ENCODE measurements at regions not wholly inside any gene's neighbourhood (a gene's known extent, or its start where the extent isn't known, plus 50 kb on each side); places are given as distances from the start of the nearest gene placed in this dataset.
"Not testable (repeated sequence)": the region's sequence is repeated elsewhere in the genome, so short reads cannot be mapped to it uniquely, and the experiment has no call there.

DNA sequence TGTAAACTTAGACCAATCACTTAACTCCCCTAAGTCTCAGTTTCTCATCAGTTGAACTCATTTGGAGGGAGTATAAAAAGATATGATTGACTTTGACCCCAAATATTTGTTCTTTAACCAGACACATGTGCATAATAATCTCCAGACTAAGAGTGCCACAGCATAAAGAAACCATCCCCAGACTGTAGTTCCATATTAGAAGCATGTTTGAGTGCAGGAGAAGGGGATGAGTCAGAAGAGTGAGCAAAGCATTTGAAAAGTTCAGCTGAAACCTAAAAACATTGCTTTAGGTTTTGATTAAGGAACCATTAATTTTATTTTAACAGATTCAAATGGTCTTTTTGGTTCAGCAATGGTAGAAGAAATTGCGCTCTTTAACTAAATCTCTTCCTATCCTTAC, 654.8 kb downstream of the UTRN start:
- DNase-seq: no peak

DNA sequence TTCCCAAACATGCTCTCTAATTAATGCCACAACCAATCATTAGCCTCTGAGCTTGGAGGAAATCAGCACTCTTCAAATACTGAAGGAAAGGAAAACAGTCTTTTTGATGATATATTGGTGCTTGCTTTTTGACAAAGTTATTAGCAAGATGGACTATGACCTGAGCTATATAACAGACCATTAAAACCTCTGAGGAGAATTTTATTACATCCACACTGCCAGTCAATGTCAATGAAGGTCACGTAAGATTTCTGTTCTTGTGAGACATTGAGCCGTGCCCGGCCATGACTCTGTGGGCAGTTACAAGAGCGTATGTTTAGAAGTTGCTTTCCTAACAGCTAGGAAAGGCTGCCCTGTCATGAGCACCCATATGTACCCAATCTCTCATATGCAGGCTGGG, 659.0 kb downstream of the UTRN start:
- no peak for DNase-seq

DNA sequence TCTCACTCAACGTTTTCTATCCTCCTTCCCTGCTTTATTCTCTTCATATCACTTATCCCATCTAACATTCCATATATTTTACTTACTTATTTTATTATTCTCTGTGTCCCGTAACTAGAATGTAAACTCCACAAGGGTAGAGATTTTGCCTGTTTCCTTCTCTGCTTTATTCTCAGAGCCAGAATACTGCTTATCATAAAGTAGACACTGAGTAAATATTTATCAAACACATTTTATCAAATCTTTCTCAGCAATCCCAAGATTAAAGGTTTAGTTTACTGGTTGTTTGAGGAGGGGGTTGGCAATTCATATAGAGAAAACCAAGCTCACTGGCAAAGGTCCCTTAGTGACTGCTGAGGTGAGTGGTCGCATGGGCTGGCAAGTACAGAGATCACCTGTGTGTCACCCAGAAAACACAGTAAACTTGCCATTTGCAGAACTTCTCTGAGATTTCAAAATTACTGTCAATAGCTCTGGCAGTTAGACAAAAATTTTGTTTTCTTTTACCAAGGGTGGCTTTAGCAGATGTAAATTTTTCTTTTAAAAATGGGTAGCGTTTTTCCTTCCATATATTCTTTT, 662.4 kb downstream of the UTRN start:
- no peak for DNase-seq

DNA sequence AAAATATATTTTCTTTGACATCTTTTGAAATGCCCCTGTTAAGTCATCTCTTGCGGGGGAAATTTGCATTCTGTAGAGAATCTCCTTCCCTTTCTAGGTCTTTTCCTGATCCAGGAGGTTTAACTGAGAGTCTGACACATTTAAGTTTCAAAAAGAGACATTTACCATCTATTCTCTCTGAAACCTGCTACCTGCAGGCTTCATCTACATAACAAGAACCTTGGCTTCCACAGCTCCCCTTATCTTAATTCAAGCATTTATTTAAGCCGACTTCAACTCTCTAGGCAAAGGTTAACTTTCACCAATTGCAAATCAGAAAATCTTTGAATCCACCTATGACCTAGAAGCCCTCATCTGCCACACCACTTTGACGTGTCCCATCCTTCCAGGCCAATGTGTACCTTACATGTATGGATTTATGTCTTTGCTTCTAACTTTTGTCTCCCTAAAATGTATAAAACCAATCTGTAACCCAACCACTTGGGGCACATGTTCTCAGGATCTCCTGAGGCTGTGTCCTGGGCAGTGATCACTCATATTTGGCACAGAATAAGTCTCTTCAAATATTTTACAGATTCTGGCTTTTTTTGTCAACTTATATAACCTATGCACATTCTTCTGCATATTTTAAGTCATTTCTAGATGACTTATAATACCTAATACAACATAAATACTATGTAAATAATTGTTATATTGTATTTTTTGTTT, 666.7 kb downstream of the UTRN start:
- DNase-seq: no peak

DNA sequence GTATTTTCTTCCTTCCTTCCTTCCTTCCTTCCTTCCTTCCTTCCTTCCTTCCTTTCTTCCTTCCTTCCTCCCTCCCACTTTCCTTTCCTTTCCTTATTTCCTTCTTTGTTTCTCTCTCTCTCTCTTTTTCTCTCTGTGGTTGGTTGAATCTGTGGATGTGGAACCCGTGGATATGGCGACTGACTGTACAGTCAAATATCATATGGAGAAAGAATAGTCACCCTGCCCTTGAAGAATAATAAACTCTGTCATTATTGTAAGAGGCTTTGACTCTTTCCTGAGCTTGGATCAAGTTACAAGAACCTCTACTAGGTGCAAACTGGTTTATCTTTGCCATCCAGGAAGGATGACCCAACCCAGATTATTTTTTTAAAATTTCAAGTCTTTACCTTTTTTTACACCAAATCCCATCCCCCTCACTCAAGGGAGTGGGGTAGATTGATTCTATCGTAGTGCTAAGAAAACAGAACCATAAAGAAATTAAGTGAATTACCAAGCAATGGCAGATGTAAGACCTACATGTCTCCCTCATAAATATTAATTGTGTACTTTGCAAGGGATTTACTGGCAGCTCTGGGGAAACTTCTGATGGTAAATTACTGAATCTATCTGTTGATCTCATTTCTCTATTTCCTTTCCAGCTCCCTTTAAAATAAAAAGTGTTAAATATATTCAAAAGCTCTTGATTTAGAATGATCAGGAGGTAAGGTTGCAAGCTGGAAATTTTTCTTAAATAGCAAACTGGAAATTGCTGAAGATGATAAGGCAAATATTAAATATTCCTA, 667.5 kb downstream of the UTRN start:
- DNase-seq: no peak

DNA sequence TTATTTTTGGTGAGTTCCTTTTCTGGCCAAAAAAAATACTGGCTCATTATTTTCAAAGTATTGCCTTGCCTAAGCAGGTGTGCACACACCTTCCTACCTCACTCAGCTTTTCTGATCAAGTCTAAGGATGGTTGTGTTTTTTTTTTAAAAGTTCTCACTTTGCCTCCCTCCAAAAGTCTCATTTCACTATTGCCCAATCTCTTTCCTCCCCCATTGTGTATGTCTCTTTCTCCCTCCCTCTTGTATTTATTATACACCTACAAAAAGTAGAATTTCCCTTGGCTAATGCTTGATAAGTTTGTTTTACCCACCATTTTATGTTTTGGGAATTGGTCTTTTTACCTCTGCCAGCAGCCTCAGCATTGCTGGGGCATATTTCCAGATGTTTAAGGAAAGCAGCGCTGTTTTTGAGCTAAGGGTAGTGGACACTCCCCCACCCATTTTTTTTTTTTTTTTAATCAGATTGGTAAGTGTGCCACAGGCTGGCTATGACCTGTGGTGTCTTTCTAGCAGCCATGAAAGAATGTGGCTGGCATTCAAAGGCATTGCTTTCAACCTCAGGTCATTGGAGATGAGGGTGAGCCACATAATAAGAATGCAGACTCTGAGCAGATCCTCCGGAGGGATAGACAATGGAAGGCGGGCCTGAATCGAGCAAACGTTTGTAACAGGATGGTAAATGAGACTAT, 668.6 kb downstream of the UTRN start:
- DNase-seq: no peak

DNA sequence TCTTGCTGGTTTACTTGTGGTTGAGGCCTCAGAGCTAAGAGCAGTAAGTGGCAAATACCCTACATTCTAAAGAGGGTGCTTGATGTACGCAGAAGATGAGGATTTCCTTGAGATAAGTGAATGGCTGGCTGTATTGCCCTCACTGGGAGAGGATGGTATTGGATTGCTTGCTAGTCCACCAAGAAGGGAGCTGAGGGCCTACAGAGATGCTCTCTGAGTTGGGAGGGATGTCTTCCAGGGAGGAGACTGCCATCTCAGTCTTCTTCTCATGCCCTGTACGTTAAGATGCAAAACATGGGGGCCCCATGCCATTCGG, 669.1 kb downstream of the UTRN start:
- no peak for DNase-seq

DNA sequence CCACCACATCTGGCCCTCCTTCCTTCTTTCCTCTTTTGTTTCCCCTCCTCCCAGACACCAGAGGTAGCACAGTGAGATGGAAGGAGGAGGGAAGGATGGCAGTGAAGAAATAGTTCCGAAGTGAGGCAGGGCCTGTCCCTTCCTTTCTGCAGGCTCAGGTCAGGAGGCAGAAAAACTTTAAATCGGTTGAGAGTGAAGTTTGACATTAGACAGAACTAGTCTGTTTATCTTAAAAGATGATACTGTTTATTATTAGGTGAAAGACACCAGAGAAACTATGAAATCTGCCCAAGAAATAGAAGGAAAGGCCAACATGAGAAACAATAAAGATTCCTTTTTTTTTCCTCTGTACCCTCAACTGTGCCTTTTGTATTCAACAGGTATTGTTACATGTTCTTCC, 670.3 kb downstream of the UTRN start:
- DNase-seq: no peak

DNA sequence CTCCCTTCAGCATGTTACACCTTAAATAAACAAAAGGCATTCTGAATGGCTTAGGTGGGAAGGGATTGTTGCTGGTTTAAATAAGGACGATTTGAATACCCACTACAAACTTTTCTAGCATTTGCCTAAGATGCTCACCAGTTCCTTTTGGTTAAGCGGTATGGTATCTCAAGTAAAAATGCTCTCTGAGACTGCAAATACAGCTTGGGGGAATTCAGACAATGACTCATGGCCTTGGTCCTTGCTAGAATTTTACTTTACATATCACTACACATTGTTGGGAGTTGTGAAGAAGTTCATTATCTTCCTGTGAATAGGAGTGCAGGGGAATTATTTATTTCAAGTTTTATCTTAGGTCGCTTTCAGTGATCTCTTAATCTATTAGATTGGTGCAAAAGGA, 670.7 kb downstream of the UTRN start:
- no peak for DNase-seq

DNA sequence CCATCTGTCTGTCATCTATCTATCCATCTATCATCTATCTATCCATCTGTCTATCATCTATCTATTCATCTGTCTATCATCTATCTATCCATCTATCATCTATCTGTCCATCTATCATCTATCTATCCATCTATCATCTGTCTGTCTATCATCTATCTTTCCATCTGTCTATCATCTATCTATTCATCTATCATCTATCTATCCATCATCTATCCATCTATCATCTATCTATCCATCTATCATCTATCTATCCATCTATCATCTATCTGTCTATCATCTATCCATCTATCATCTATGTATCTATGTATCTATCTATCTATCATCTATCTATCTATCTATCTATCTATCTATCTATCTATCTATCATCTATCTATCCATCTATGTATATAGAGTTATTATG, 671.6 kb downstream of the UTRN start:
- not testable (repeated sequence) for DNase-seq

DNA sequence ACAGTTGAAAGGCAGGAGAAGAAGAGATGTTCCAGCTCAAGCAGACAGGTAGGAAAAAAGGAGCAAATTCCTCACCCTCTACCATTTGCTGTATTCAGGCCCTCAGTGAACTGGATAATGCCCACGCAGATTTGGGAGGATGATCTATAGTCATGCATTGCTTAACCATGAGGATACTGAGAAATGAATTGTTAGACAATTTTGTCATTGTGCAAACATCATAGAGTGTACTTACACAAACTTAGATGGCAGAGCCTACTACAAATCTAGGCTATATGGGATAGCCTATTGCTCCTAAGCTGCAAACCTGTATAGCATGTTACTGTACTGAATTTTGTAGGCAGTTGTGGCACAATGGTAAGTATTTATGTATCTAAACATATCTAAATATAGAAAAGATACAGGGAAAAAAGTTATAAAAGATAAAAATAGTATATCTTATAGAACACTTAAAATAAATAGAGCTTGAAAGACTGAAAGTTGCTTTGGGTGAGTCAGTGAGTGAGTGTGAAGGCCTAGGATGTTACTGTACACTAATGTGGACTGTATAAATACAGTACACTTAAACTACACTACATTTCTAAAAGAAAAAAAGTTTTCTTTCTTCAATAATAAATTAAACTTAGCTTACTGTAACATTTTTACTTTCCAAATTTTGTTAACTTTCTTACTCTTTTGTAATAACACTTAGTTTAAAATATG, 672.3 kb downstream of the UTRN start:
- no peak for DNase-seq

DNA sequence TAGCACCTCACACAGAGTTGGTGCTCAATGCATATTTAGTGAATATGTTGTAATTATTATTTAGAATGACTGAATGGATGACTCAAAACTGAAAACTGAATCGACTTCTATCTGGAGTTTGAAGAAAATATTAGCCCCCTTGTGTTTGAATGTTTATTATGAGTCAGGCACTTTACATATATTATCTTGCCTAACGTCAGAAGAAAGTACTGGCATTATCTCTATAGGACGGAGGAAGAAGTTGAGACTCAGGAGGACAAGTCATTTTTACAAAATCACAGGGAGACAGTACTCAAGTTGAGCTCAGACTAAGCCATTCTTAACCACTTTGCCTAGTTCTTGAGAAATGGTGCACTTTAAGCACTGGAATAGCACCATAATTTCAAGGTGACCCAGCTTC, 684.0 kb downstream of the UTRN start:
- DNase-seq: no peak

DNA sequence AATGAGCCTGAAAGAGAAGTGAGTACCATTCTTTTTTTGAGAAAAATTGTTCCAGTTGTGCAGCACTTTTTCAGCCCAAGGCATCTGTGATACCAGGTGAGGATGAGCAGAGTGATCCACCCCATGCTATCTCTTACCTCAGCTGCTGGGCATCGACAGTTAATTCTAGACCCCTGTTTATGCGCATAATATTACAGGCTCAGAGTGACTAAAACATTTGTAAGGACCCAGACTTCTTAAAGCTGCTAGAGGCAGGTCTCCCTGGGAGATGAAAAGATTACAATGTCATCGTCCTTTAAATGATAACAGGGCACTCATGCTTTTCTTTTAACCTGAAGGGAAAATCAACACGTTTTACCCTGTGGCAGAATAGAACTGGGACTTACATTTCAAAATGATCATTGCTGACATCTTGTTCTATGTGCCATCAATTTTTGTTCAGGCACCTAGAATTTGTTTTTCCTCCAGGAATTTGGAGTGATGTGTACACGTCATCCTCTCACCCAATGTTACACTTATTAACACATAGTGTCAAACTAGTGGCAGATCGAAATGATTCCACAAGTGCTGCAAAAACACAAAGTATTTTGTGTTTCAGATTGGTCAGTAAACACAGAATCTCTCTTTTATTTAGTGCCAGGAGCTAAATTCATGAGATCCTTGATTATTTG, 684.6 kb downstream of the UTRN start:
- no peak for DNase-seq

DNA sequence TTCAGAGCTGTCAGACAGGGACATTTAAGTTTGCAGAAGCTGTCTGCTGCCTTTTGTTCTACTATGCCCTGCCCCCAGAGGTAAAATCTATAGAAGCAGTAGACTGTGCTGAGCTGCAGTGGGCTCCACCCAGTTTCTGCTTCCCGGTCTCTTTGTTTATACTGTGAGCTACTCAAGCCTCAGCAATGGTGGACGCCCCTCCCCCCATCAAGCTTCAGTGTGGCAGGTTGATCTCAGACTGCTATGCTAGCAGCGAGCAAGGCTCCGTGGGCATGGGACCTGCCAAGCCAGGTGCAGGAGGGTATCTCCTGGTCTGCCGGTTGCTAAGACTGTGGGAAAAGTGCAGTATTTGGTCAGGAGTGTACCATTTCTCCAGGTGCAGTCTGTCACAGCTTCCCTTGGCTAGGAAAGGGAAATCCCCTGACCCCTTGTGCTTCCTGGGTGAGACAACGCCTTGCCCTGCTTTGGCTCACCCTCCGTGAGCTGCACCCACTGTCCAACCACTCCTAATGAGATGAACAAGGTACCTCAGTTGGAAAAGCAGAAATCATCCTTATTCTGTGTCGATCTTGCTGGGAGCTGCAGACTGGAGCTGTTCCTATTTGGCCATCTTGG, 692.2 kb downstream of the UTRN start:
- peak; percentile 67 for DNase-seq

DNA sequence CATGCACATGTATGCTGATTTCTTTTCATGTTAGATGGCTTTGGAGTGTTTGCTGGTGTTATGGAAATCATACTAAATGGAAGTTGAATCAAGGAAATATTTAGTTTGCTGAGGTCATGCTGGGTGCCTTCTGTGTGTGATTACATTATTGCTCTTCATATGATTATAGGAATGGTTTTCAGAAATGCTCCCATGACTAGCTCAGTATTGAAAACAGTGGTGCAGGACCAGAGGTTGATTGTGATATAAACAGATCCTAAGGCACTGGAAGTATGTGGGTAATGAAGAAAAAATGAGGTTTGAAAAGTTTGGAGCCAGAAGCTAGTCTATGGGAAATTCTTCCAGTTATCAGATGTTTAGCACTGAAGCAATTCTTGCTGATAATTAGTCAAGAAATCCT, 693.1 kb downstream of the UTRN start:
- DNase-seq: no peak

DNA sequence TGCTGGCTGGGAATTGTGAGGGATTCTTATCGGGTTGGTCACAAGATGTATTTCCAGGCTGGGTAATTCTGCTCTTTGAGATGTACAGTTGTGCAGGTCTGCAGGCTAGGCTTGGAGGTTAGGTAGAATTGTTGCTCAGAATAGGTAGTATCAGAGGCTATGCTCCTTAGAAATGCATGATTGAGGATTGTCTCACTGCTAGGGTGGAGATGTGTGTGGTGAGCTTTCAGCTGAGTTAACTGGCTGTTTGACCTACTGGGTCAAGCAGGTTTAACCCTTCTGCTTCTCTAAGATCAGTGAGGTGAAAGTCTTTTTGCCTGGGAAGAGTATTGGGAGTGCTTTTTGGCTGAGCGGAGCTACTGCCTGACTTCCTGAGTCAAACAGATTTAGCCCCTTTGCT, 701.1 kb downstream of the UTRN start:
- DNase-seq: no peak

DNA sequence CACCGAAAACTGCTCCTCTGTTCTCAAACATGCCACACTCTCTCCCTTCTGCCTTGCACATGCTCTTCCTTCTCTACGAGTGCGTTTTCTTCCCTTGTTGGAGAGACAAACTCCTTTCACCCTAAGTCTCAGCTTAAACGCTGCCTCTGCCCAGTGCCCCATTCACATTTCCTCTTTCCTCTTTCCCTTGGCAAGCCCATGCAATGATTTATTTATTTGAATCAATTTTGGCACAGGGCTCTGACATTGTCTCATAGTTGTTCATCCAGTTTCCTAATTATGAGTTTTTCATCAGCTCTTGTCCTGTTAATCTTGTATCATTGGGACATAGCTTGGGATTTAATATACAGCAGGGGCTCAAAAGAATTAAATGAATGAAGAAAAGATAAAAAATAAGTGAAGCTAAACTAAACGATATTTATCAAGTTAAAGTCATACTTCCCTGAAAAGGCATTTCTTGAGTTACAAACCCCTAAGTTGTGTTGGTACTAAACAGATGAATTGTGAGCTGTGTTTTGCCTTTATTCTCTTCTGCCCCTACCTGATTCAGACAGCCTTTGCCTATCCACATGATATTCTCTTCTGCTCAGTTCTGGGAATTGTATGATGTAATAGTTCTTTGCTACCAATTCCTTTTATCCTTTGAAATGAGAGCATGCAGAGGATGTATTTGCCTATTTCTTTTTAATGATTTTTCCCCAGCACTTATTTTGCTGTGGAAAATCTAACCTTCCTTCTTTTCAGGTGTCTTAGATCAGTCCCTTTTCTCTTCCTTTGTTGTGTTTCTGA, 704.4 kb downstream of the UTRN start:
- DNase-seq: no peak

DNA sequence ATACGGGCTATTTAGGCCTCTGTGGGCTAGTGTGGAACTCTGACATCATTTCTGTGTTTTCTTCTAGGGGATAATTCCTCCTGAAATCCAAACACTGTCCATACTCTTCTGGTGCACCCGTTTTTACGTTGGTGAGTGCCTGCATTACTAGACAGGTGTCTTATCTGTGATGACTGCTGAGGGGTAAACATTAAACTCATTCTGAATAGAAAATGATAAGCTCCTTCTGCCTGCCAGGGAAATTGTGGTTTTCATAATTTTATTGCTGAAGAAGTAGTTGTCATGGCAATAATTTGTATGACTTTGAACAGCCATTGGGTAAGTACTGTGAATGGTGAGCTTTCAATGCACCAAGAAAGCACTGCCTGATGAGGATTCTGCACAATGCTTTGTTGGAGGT, 705.6 kb downstream of the UTRN start:
- no peak for DNase-seq

DNA sequence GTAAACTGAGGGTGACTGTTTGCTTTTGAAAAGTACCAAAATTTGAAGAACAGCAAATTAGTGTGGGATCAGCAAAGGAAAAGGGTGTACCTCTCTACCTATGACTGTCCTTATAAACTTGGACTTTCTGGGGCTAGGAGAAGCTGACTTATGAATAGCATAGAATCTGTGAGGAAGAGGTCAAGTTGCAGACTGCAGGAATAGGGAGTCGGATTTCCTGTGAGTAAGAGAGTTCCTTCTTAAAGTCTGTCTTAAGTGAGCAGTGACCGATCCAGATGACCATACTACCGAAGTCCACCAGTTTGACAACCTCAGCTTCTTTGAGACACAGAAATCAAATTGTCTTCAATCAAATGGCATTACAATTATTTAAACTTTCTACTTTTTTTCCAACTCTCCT, 708.7 kb downstream of the UTRN start:
- no peak for DNase-seq

DNA sequence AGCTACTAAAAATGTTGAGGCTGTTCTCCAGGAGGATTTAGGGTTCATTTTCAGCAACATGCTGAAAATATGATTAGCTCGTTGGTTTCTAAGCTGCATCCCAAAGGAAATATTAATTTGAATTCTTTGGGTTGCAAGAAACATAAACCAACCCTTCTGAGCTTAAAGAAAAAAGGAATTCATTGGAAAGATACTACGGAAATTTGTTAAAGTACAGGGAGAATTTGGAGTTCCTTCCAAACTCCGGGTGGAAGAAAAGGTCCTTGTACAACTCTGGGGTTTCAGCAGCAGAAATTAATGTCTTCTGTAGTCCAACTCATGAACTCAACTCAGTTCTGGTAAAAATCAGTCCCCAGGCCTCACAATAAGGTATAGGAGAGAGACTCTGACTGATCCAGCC, 712.9 kb downstream of the UTRN start:
- DNase-seq: no peak

DNA sequence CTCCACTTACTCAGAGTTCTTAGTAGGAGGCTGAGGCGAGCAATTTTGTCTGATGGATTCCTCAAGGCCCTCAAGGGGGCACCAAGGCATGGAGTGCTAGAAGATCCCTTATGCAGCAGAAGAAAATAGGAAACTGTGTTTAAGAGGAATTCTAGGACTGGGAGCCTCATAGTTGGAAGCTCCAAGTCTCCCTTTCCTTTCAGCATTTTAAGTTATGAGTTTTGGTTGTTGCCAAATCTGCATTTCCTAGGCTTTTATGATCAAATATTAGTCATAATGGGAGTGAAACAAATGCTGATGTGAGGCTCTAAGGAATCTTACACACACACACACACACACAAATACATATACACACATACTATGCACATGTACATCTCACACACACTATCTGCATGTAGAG, 714.0 kb downstream of the UTRN start:
- DNase-seq: no peak
